GM18520 (cell line): ENCODE measurements at regions not wholly inside any gene's neighbourhood (a gene's known extent, or its start where the extent isn't known, plus 50 kb on each side); places are given as distances from the start of the nearest gene placed in this dataset.

ENCODE experiments used
- ATAC-seq: cut with Tn5 transposase; IDR thresholded peaks from one replicate; pipeline ENCODE4 v1.9.1; 2021; ENCODE audit not compliant: unreplicated experiment

DNA sequence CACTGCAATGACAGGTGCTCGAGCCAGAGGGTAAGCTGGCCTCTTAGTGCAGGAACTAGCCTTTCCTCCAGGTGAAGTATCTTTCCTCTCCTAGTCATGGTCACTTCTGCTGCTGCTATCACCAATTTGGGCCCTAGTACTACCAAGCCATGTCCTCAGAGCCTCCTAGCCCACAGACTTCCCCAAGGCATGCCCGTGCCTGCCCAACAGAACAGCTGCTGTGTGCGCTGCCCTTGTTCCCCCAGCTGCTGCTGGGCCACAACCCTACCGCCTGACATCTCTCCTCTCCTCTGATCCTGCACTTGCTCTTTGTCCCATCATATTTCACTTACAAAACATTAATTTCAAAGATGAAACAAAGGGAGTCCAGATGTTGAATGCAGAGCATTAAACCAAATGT is 168.5 kb upstream of the FREM2 start:
- ATAC-seq, result peak; percentile 43

DNA sequence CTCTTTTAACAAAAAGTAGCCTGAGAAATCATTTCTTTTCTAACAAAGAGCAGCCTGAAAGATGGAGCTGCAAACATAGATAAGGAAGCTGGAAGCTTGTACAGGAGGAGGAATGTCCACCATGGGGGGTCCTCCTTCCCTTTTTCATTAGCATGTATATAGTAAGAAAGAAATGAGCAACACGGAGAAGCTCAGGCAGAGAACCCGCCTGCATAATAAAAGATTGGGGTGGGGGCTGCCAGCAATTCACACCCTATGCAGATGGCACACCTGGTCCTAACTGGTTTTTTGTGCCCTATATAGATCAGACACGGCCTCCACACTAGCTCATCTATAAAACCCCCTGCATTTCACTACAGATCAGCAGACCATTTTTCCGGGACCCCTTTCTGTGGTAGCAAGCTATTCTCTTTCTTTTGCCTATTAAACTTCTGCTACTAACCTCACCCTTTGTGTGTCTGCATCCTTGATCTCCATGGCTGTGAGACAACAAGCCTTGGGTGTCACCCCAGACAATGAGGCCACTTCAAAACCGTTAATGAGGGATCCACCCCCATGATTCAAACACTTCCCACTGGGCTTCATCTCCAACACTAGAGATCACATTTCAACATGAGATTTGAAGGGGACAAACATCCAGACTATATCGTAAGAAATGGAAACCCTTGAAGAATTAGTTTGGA is 167.5 kb upstream of the FREM2 start:
- no peak for ATAC-seq

GRCh38 chr13:38520041-38520440 is 166.8 kb upstream of the FREM2 start:
- ATAC-seq, result no peak

DNA sequence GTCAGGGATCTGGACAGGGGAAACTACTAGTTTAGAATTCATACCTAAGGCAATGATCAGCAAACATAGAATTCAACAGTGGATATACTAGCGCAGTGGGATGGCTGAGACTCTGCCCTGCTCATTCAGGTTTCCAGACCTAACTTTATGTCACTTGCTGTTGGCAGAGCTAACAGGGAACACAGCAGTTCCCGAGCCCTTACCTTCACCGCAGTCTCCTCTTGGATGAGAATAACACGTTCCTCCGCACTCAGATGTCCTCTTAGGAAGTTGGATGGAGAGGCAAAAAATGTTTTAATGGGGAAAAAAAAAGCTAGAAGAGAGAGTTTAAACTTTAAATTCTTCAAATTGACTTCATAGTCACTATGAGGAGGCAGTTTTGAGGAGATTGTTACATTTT is 159.7 kb upstream of the FREM2 start:
- no peak for ATAC-seq

- ATAC-seq, result no peak
Observed at GRCh38 chr13:38528986-38529385, 157.9 kb upstream of the FREM2 start.

- ATAC-seq, result no peak
Observed at GRCh38 chr13:38530492-38530891, 156.4 kb upstream of the FREM2 start.

DNA sequence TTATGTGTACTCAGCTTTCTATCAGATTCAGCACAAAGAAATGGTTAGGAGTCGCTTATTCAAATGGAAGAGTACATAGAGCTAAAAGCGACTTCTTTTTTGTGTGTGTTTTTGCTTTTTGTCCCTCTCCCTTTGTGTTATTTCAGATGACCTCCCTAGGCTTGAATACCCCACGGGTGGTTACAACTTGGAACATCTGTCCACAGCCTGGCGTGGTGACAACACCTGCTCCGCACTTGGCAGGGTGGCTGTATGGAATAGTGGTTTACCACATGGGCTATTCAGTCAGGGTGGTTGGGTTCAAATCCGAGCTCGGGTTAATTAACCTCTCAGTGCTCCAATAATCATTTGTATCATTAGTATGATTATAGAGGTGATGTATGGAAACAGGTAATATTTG is 151.6 kb upstream of the FREM2 start:
- ATAC-seq, result no peak

GRCh38 chr13:38537051-38537450 is 149.8 kb upstream of the FREM2 start:
- no peak for ATAC-seq

DNA sequence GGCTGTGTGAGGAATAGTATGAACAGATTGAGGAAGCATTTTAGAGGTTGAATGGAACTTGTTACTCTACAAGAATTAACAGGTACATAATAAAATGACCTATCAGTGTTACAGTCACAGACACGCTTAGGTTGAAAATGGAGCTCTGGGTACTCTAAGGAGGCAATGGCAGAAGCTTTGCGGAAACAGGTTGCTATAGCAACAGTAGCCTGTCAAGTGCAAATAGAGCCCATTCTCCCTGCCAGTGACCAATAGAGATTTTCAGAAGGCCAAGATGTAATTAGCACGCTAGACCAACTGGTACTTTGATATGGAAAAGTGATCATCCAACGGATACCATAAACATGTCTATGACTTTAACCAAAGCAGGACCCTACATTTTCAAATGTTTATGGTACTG is 148.5 kb upstream of the FREM2 start:
- no peak for ATAC-seq

- ATAC-seq, result no peak
Observed at GRCh38 chr13:38539632-38540031, 147.2 kb upstream of the FREM2 start.

- ATAC-seq, result no peak
Observed at GRCh38 chr13:38542601-38543000, 144.3 kb upstream of the FREM2 start.

DNA sequence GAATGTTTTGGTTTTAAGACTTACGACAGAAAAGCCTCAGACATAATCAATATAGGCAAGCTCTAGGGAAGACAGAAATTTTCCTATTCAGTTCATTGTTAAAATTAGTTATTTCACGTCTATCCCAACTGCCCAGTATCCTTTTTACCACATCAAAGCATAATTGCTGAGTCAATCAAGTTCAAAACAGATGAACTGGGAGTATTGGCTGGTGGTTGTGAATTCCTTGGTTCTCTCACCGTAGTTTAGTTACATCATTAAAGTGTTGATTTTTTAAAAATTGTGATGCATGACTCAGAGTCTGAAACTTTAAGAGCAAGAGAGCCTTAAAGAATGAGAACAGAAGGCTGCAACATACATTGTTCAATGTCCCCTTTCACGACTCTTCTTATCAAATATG is 143.3 kb upstream of the FREM2 start:
- no peak for ATAC-seq

GRCh38 chr13:38563739-38564138 is 123.1 kb upstream of the FREM2 start:
- ATAC-seq, result no peak

DNA sequence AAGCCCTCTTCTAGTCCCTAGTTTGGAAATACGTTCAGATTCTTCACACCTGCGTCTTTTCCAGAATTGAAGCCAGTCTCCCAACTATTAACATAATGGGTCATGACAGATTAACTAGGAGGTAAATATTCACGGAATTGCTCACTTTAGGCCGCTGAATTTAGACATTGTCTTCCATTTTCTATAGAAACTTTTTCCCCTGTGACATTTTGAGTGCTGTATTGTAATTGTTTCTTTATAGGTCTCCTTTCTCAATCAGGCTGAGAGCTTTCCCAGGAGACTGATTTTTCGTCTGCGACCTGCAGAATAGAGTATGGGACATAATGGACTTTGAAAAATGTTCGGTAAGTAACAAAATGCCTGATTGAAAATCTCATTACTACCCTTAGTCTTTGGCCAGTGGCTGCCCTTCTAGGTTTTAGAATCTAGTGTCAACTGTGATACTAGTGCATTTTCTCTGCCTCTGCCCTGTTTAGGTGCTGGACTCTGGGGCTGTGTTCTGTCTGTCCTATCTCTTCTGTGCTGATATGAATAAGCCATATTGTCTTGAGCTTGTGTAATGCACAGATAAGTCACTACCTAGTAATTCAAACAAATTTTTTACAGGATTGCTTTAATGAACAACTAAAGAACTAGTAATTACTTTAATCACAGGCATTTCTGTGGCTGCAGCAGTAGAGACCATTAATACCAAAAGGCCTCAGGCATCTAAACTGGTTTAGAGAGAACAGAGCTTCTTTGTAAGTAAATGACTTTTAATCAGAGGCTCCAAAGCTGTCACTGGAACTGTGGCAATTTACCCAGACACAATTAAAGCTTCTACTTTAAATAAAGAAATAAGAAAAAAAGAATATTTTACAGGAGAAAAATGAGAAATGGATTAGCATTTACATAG is 122.4 kb upstream of the FREM2 start:
- no peak for ATAC-seq

GRCh38 chr13:38566023-38566422 is 120.9 kb upstream of the FREM2 start:
- no peak for ATAC-seq

DNA sequence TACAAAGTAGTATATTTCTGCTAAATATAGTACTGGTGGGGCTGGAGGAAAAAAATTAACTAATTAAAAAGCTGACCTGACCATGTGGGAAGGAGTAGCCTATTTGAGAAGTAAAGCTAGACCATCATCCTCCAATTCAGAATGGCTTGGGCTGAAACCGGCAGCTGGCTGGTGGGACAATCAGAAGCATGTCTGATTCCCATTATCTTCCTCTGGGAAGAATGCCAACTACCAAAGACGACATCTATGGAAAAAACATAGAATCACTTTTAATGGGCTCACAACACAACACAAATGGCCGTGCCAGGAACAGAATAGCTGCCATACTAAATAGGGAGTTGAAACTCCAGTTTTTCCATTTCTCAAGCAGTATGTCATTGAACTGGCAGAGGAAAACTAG is 120.4 kb upstream of the FREM2 start:
- no peak for ATAC-seq

DNA sequence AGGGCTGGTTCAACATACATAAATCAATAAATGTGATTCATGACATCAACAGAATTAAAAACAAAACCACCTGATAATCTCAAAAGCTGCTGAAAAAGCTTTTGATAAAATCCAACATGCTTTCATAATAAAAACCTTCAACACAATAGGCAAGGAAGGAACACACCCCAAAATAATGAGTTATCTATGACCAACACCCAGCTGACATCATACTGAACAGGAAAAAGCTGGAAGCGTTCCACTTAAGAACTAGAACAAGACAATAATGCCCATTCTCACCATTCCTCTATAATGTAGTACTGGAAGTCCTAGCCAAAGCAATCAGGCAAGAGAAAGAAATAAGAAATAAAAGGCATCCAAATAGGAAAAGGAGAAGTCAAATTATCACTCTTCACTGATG is 116.2 kb upstream of the FREM2 start:
- ATAC-seq, result no peak

DNA sequence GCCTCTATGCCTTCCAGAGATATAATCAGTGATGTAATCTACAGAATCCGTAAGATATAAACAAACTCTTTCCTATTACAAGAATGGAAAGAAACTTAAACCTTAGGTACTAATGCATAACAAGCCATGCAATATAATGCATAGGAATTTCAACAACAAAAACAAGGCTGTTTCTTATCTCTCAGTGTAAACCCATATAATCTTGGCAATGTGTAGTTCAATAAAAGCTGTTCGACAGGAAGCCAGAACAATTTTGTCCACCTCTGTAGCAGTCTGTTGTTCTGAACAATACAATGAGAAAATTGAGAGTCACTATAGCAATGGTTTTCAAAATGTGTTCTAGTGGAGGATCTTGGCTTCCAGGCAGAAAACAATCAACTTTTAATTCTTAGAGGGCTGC is 111.5 kb upstream of the FREM2 start:
- no peak for ATAC-seq

DNA sequence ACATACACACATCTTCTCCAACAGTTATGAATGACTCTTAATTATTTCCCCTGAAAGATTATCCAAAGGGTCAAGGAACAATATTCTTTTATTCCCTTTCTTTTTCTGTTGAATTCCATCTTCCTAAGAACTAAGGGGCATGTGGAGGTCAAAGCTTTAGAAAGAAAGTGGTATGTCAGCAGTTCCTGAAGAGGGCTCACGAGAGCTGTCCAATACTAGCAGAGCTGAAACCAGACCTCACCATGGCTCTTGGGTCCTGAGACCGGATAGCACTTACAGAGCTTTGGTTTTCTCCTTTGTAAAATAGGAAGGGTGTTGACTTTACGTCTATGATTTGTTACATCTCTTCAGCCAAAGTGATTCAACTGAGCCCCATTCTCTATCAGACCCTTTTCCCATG is 109.8 kb upstream of the FREM2 start:
- no peak for ATAC-seq

- peak; percentile 52 for ATAC-seq
Observed at GRCh38 chr13:38582133-38582532, 104.7 kb upstream of the FREM2 start.

- ATAC-seq, result no peak
Observed at GRCh38 chr13:38590230-38590629, 96.6 kb upstream of the FREM2 start.

GRCh38 chr13:38590796-38591507 is 95.9 kb upstream of the FREM2 start:
- no peak for ATAC-seq
